Liver (tissue), 3 donors: ENCODE measurements at regions not wholly inside any gene's neighbourhood (a gene's known extent, or its start where the extent isn't known, plus 50 kb on each side); places are given as distances from the start of the nearest gene placed in this dataset.
"Not testable (repeated sequence)": the region's sequence is repeated elsewhere in the genome, so short reads cannot be mapped to it uniquely, and the experiment has no call there.

Experiments
- CTCF ChIP-seq: fragments of 150-350 bp; IDR thresholded peaks from 2 replicates; pipeline ENCODE4 v1.5.1; 2017; ENCODE audit warnings: improper control_type of control experiment, low read depth, low read length; ENCODE audit not compliant: missing input control
- EGR1 ChIP-seq, 2 donors: IDR thresholded peaks; 2 replicates each; pipeline ENCODE4 v1.6.1; 2016 to 2018; ENCODE audit warnings: antibody characterized with exemption in 2 of 2, low read depth in 2 of 2
- FOXA1 ChIP-seq: IDR thresholded peaks from 2 replicates; pipeline ENCODE4 v1.6.1; 2016; ENCODE audit warnings: antibody characterized with exemption
- GABPA ChIP-seq, 2 donors: IDR thresholded peaks in 1 of 2; conservative IDR thresholded peaks in 1 of 2; 2 replicates each; pipeline ENCODE4 v1.6.1; 2016; ENCODE audit warnings: antibody characterized with exemption in 2 of 2, mild to moderate bottlenecking in 1 of 2, moderate library complexity in 1 of 2
- HNF4A ChIP-seq, 2 donors: conservative IDR thresholded peaks; 2 replicates each; pipeline ENCODE4 v1.6.1; 2016; ENCODE audit warnings: antibody characterized with exemption in 2 of 2, mild to moderate bottlenecking in 2 of 2
- JUND ChIP-seq, 2 donors: IDR thresholded peaks; 2 replicates each; pipeline ENCODE4 v1.6.1; 2016; ENCODE audit warnings: antibody characterized with exemption in 2 of 2
- MAX ChIP-seq: IDR thresholded peaks from 2 replicates; pipeline ENCODE4 v1.6.1; 2016; ENCODE audit warnings: antibody characterized with exemption
- RAD21 ChIP-seq, 2 donors: IDR thresholded peaks; 2 replicates each; pipeline ENCODE4 v1.6.1; 2016; ENCODE audit warnings: antibody characterized with exemption in 2 of 2, mild to moderate bottlenecking in 2 of 2
- REST ChIP-seq: IDR thresholded peaks from 2 replicates; pipeline ENCODE4 v1.6.1; 2016; ENCODE audit warnings: antibody characterized with exemption, mild to moderate bottlenecking
- RXRA ChIP-seq, 2 donors: IDR thresholded peaks; 2 replicates each; pipeline ENCODE4 v1.6.1; 2017 to 2018; ENCODE audit warnings: antibody characterized with exemption in 2 of 2, mild to moderate bottlenecking in 1 of 2
- SP1 ChIP-seq: IDR thresholded peaks from 2 replicates; pipeline ENCODE4 v1.6.1; 2018; ENCODE audit warnings: antibody characterized with exemption, mild to moderate bottlenecking
- TAF1 ChIP-seq: conservative IDR thresholded peaks from 2 replicates; pipeline ENCODE4 v1.6.1; 2016; ENCODE audit warnings: antibody characterized with exemption, mild to moderate bottlenecking
- YY1 ChIP-seq: IDR thresholded peaks from 2 replicates; pipeline ENCODE4 v1.6.1; 2016; ENCODE audit warnings: antibody characterized with exemption, mild to moderate bottlenecking
- donor health status: healthy.
- donor health status: healthy.

- not testable (repeated sequence) for TF ChIP-seq TAF1; RAD21 (IDR thresholded peaks at IDR 0.05); RXRA (IDR thresholded peaks at IDR 0.05); JUND (IDR thresholded peaks at IDR 0.05); CTCF; YY1; SP1; HNF4A (conservative IDR thresholded peaks at IDR 0.05); GABPA (IDR thresholded peaks at IDR 0.05 in 1 of 2, conservative IDR thresholded peaks at IDR 0.05 in 1 of 2); EGR1 (IDR thresholded peaks at IDR 0.05; ENCODE audit: low read depth in 2 of 2); FOXA1; MAX; REST
These were observed 163.0 kb downstream of the TBC1D2B start for GRCh38 chr15:77914531-77914930.
